K562 (cell line): ENCODE measurements at regions not wholly inside any gene's neighbourhood (a gene's known extent, or its start where the extent isn't known, plus 50 kb on each side); places are given as distances from the start of the nearest gene placed in this dataset.

ENCODE experiments used
- ATAC-seq: fragments of 200-7000 bp; cut with Tn5 transposase; 3 replicates; pipeline ENCODE4 v1.9.1; 2020; ENCODE audit warnings: moderate library complexity
- BruUV-seq: library from RNA; stranded (reverse); fragments of 400-500 nt; replicated peaks from 2 replicates; lab custom pipeline; 2021; lab: Mats Ljungman, UMichigan
- CTCF ChIA-PET: fragments of 300-600 bp; formaldehyde crosslinking; extraction: SDS; loops from one replicate; lab custom pipeline; 2021; ENCODE audit warnings: low intra/inter-chr PET ratio; lab: Yijun Ruan, JAX
- POLR2A ChIA-PET: fragments of 300-600, 350-650 bp; sonication (Branson Sonifier 250); formaldehyde crosslinking; extraction: SDS; loops from one replicate; lab custom pipeline; 2021; ENCODE audit warnings: antibody characterized with exemption, inconsistent platforms; lab: Yijun Ruan, JAX
- DNase-seq, 4 experiments: peaks; one replicate each; pipeline versions ENCODE4 v3.0.0 to v3.0.0-alpha.2; 2011 to 2018; ENCODE audit warnings: low spot score in 3 of 4, mixed read lengths in 3 of 4; ENCODE audit errors: extremely low read depth in 1 of 4
- FAIRE-seq: peaks from 2 replicates; lab custom pipeline; 2011; peaks lifted over from hg19 to GRCh38; lab: Jason Lieb, UNC
- H2AFZ ChIP-seq: 2 replicates; pipeline ENCODE4 v1.6.0; 2011; ENCODE audit warnings: low read depth, low read length, control low read depth, inconsistent platforms
- H3K27ac ChIP-seq: fragments of 200-600 bp; 3 replicates; pipeline ENCODE4 v1.8.0; 2011; ENCODE audit warnings: low read depth, mild to moderate bottlenecking, control low read depth, inconsistent platforms, low read length, moderate library complexity, mixed read lengths; ENCODE audit errors: extremely low read depth
- H3K27me3 ChIP-seq, 2 experiments: fragments of 300-600 bp in 1 of 2; 2 replicates in 1 of 2; 3 replicates in 1 of 2; pipeline versions ENCODE4 v1.6.0 to v1.8.0; 2011; ENCODE audit warnings: inconsistent platforms in 2 of 2, low read length in 2 of 2, mild to moderate bottlenecking in 1 of 2, mixed read lengths in 1 of 2, moderate library complexity in 1 of 2; ENCODE audit not compliant: control insufficient read depth in 2 of 2, insufficient read depth in 2 of 2
- H3K36me3 ChIP-seq: fragments of 300-600 bp; 3 replicates; pipeline ENCODE4 v1.8.0; 2011; ENCODE audit warnings: mild to moderate bottlenecking, low read length, inconsistent platforms; ENCODE audit not compliant: control insufficient read depth, insufficient read depth
- H3K4me1 ChIP-seq, 2 experiments: fragments of 200-600 bp in 1 of 2; replicated peaks in 1 of 2; 2 replicates in 1 of 2; 3 replicates in 1 of 2; pipeline versions ENCODE4 v1.5.1 to v1.8.0; 2011; ENCODE audit warnings: inconsistent platforms in 2 of 2, low read length in 2 of 2, mild to moderate bottlenecking in 1 of 2, mixed read lengths in 1 of 2, moderate library complexity in 1 of 2; ENCODE audit not compliant: control insufficient read depth in 2 of 2, insufficient read depth in 2 of 2
- H3K4me2 ChIP-seq: 2 replicates; pipeline ENCODE4 v1.6.1; 2011; ENCODE audit warnings: low read length, control low read depth, inconsistent platforms, mixed read lengths; ENCODE audit not compliant: insufficient read depth
- H3K4me3 ChIP-seq: fragments of 200-600 bp; sonication (generic), shearing (Covaris generic); 2 replicates; pipeline ENCODE4 v1.5.1; 2016; ENCODE audit warnings: control low read depth, inconsistent platforms
- H3K79me2 ChIP-seq: fragments of 200-600 bp; 3 replicates; pipeline ENCODE4 v1.8.0; 2011; ENCODE audit warnings: low read length, inconsistent platforms; ENCODE audit not compliant: control insufficient read depth, insufficient read depth
- H3K9ac ChIP-seq, 2 experiments: 2 replicates each; pipeline versions ENCODE4 v1.6.0 to v1.6.1; 2011; ENCODE audit warnings: low read depth in 2 of 2, low read length in 2 of 2, control low read depth in 1 of 2, inconsistent platforms in 1 of 2, mild to moderate bottlenecking in 1 of 2, mixed read lengths in 1 of 2; ENCODE audit not compliant: insufficient read depth in 1 of 2
- H3K9me1 ChIP-seq: one replicate; pipeline ENCODE4 v1.6.0; 2011; ENCODE audit warnings: inconsistent platforms, mild to moderate bottlenecking, low read length, moderate library complexity; ENCODE audit not compliant: control insufficient read depth, insufficient read depth
- H3K9me3 ChIP-seq: replicated peaks from 2 replicates; pipeline ENCODE4 v1.5.1; 2011; ENCODE audit warnings: low read depth, low read length, inconsistent platforms; ENCODE audit not compliant: control insufficient read depth, insufficient read depth
- H4K20me1 ChIP-seq: replicated peaks from 2 replicates; pipeline ENCODE4 v1.6.1; 2011; ENCODE audit warnings: low read length, inconsistent platforms, mixed read lengths; ENCODE audit not compliant: control insufficient read depth, insufficient read depth
- BRCA1 ChIP-seq, 2 experiments: fragments of 450-650 bp in 1 of 2; sonication (generic) in 1 of 2; formaldehyde crosslinking in 1 of 2; IDR thresholded peaks; 2 replicates each; pipeline versions ENCODE4 v1.5.0 to v1.6.1; 2017 to 2020; ENCODE audit warnings: mild to moderate bottlenecking in 1 of 2, missing genetic modification reagents in 1 of 2
- CBFA2T3 ChIP-seq: fragments of 450-650 bp; IDR thresholded peaks from 2 replicates; pipeline ENCODE4 v1.6.1; 2017
- EWSR1 ChIP-seq: fragments of 450-650 bp; IDR thresholded peaks from 2 replicates; pipeline ENCODE4 v1.6.1; 2018; ENCODE audit warnings: borderline replicate concordance, mild to moderate bottlenecking, low read depth, moderate library complexity; ENCODE audit not compliant: partially characterized antibody
- HDAC6 ChIP-seq: IDR thresholded peaks from 2 replicates; pipeline ENCODE4 v1.6.1; 2012; ENCODE audit warnings: low read depth, mild to moderate bottlenecking, control low read depth, inconsistent platforms, low read length, moderate library complexity
- MTA3 ChIP-seq: fragments of 450-650 bp; formaldehyde crosslinking; IDR thresholded peaks from 2 replicates; pipeline ENCODE4 v1.6.1; 2017; ENCODE audit warnings: mild to moderate bottlenecking, borderline replicate concordance
- NFE2L1 ChIP-seq: fragments of 450-650 bp; IDR thresholded peaks from 2 replicates; pipeline ENCODE4 v1.6.1; 2016; ENCODE audit warnings: missing genetic modification characterization, low read depth, mild to moderate bottlenecking, missing compliant biosample characterization, moderate library complexity, borderline replicate concordance
- POLR2AphosphoS5 ChIP-seq: IDR thresholded peaks from 2 replicates; pipeline ENCODE4 v1.6.1; 2011; ENCODE audit warnings: mild to moderate bottlenecking, low read depth, low read length, moderate library complexity; ENCODE audit not compliant: control insufficient read depth, insufficient read depth
- POLR3A ChIP-seq: IDR thresholded peaks from 2 replicates; pipeline ENCODE4 v1.6.1; 2011; ENCODE audit warnings: borderline replicate concordance, mild to moderate bottlenecking, moderate library complexity; ENCODE audit not compliant: insufficient read length, insufficient read depth; ENCODE audit errors: extremely low read depth
- RBM15 ChIP-seq: fragments of 200-400 bp; formaldehyde crosslinking; IDR thresholded peaks from 2 replicates; pipeline ENCODE4 v1.6.1; 2018; ENCODE audit warnings: mild to moderate bottlenecking, low read length, moderate library complexity; ENCODE audit not compliant: insufficient read depth
- SIN3A ChIP-seq, 2 experiments: fragments of 150-350 bp in 1 of 2; IDR thresholded peaks; 2 replicates each; pipeline ENCODE4 v1.6.1; 2011 to 2016; ENCODE audit warnings: borderline replicate concordance in 2 of 2, low read depth in 2 of 2, low read length in 2 of 2, mild to moderate bottlenecking in 2 of 2, moderate library complexity in 2 of 2; ENCODE audit not compliant: control insufficient read depth in 1 of 2
- ZC3H4 ChIP-seq: sonication (generic); formaldehyde crosslinking; IDR thresholded peaks from 2 replicates; pipeline ENCODE4 v1.9.0; 2021; ENCODE audit warnings: missing genetic modification reagents, borderline replicate concordance
- ZNF143 ChIP-seq: sonication (generic); formaldehyde crosslinking; IDR thresholded peaks from 2 replicates; pipeline ENCODE4 v1.9.0; 2022; ENCODE audit warnings: mild to moderate bottlenecking, missing genetic modification reagents
- WGBS: fragments of 100-300 bp; shearing (Covaris generic); methylation state at CpG from one replicate; pipeline ENCODE4 v1.1.6; 2016; ENCODE audit warnings: low coverage, mixed read lengths; ENCODE audit not compliant: insufficient coverage; ENCODE audit errors: missing lambda C conversion rate; 5-methylcytosine and 5-hydroxymethylcytosine counted together
- in situ Hi-C: fragments of 300-500 bp; cut with MboI; formaldehyde crosslinking; loops from 4 replicates; pipeline ENCODE4 v1.15.0; 2018; ENCODE audit warnings: inconsistent platforms, mixed read lengths
- intact Hi-C: fragments of 100-400 bp; cut with micrococcal nuclease; formaldehyde crosslinking; loops from 2 replicates; pipeline ENCODE4 v1.14.2; 2022

DNA sequence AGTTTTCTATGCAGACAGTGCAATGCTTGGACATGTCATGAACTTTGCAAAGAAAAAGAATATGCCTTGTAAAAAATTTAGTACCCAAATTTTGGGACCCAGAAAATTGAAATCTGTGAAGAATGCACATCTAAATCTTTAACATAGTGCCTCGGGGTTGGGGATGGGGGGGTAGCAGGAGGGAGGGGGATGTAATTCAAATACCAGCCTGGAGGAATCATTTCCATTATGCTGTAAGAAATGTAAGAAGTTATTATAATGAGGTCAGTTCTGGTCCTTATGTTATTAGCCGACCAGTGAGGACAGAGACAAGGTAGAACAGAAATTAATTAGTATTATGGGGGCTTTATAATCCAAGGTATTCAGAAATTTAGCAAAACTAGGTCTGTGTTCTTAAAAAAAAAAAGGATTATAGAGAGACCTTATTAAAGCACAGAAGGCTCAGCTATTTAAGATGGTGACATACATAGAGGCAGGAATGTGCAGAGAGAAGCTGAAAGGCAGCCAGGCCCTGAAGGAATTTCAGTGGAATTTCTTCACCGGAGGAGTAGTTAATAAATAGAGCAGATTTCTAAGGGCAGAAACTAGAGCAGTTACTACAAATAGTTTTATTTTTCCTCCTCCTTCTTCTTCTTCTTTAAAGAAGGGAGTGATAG is 89.0 kb upstream of the RBMS1 start:
- intact Hi-C loops = no loop called here
- no peak overlapping the region for H3K4me2 ChIP-seq
- H3K9me1 ChIP-seq = no peaks in the 10 kb centered on the region
- peaks cover 2% of the 10 kb centered on the region for H3K9me3 ChIP-seq
- H3K36me3 ChIP-seq = no peaks in the 10 kb centered on the region
- H3K27me3 ChIP-seq = no peaks in the 10 kb centered on the region
- WGBS = 9% methylated on average over 3 of the region's 3 CpGs
- no TSS peak for BruUV-seq
- no peak for TF ChIP-seq ZNF143 (CRISPR knock-in tag)
- TF ChIP-seq ZC3H4 (CRISPR knock-in tag) = no peak
- no peak for TF ChIP-seq POLR3A
- TF ChIP-seq CBFA2T3 = no peak
- no peak for TF ChIP-seq NFE2L1 (tag)
- TF ChIP-seq HDAC6 = no peak
- TF ChIP-seq EWSR1 = no peak
- no peak for TF ChIP-seq MTA3
- no peak for TF ChIP-seq POLR2AphosphoS5
- no peak for TF ChIP-seq RBM15
- TF ChIP-seq BRCA1 (IDR thresholded peaks at IDR 0.05) = no peak
- no peak for TF ChIP-seq BRCA1 (CRISPR knock-in tag; IDR thresholded peaks at IDR 0.05)
- no peak for TF ChIP-seq SIN3A (IDR thresholded peaks at IDR 0.05; ENCODE audit: borderline replicate concordance in 2 of 2, control insufficient read depth in 1 of 2, low read depth in 2 of 2, low read length in 2 of 2)
- in situ Hi-C loops = no loop called here
- H2AFZ ChIP-seq = no peak overlapping the region
- ChIA-PET CTCF (no interaction called here), POLR2A (interaction anchor here (0.6 kb wide), 1 partner anchor 1058 kb away, joined by 3 read pairs; no protein-coding TSS in a partner anchor)
- no peak overlapping the region for H3K9ac ChIP-seq
- no peak overlapping the region for H3K4me3 ChIP-seq
- H3K4me1 ChIP-seq = no peaks in the 10 kb centered on the region
- H4K20me1 ChIP-seq = no peaks in the 10 kb centered on the region
- H3K79me2 ChIP-seq = no peaks in the 10 kb centered on the region
- ATAC-seq (no peak), FAIRE-seq (no peak), DNase-seq (no peak)
- no peak overlapping the region for H3K27ac ChIP-seq
